SK-N-SH (cell line): ENCODE measurements at regions not wholly inside any gene's neighbourhood (a gene's known extent, or its start where the extent isn't known, plus 50 kb on each side); places are given as distances from the start of the nearest gene placed in this dataset.

Experiments used
- CTCF ChIA-PET: fragments of 300-600, 350-600 bp; formaldehyde crosslinking; extraction: SDS; loops from one replicate; lab custom pipeline; 2021; lab: Yijun Ruan, JAX
- POLR2A ChIA-PET: fragments of 350-600 bp; sonication (Branson Sonifier 250); formaldehyde crosslinking; extraction: SDS; loops from one replicate; lab custom pipeline; 2020; ENCODE audit warnings: antibody characterized with exemption, inconsistent platforms; lab: Yijun Ruan, JAX
- DNase-seq: peaks from one replicate; pipeline ENCODE4 v3.0.0; 2012
- H2AFZ ChIP-seq: fragments of 200-600 bp; sonication (generic); 2 replicates; pipeline ENCODE4 v1.8.1; 2016; ENCODE audit warnings: antibody characterized with exemption, mild to moderate bottlenecking, low read depth
- H3F3A ChIP-seq: fragments of 200-600 bp; sonication (generic); replicated peaks from 2 replicates; pipeline ENCODE3; 2016; ENCODE audit warnings: antibody characterized with exemption, mild to moderate bottlenecking; ENCODE audit not compliant: insufficient read depth
- H3K27ac ChIP-seq, 2 experiments: fragments of 200-500 bp in 1 of 2; fragments of 200-600 bp in 1 of 2; sonication (Bioruptor generic) in 1 of 2; sonication (generic), shearing (Covaris generic) in 1 of 2; 2 replicates each; pipeline versions ENCODE4 v1.5.1 to v1.6.1; 2014 to 2016; ENCODE audit warnings: low read depth in 2 of 2, inconsistent platforms in 1 of 2, low read length in 1 of 2, mild to moderate bottlenecking in 1 of 2, mixed read lengths in 1 of 2
- H3K27me3 ChIP-seq: fragments of 200-600 bp; sonication (generic), shearing (Covaris generic); 2 replicates; pipeline ENCODE4 v1.6.1; 2016; ENCODE audit warnings: mixed run types; ENCODE audit not compliant: insufficient read depth
- H3K36me3 ChIP-seq, 2 experiments: fragments of 200-500 bp in 1 of 2; fragments of 200-600 bp in 1 of 2; sonication (Bioruptor generic) in 1 of 2; sonication (generic) in 1 of 2; replicated peaks in 1 of 2; 2 replicates each; pipeline versions ENCODE3 to v1.5.1; 2014 to 2016; ENCODE audit warnings: low read length in 1 of 2, mild to moderate bottlenecking in 1 of 2; ENCODE audit not compliant: insufficient read depth in 2 of 2, control insufficient read depth in 1 of 2
- H3K4me1 ChIP-seq, 2 experiments: fragments of 200-500 bp in 1 of 2; fragments of 200-600 bp in 1 of 2; sonication (Bioruptor generic) in 1 of 2; sonication (generic), shearing (Covaris generic) in 1 of 2; 2 replicates each; pipeline versions ENCODE4 v1.5.1 to v1.6.1; 2014 to 2016; ENCODE audit warnings: low read depth in 1 of 2, low read length in 1 of 2, mixed run types in 1 of 2; ENCODE audit not compliant: insufficient read depth in 2 of 2, control insufficient read depth in 1 of 2
- H3K4me2 ChIP-seq: fragments of 200-600 bp; sonication (generic), shearing (Covaris generic); 2 replicates; pipeline ENCODE4 v1.6.1; 2017; ENCODE audit warnings: mixed run types
- H3K4me3 ChIP-seq, 2 experiments: fragments of 200-500 bp in 1 of 2; fragments of 200-600 bp in 1 of 2; sonication (Bioruptor generic) in 1 of 2; sonication (generic), shearing (Covaris generic) in 1 of 2; 2 replicates each; pipeline versions ENCODE4 v1.5.1 to v1.8.1; 2014 to 2016; ENCODE audit warnings: low read depth in 2 of 2, inconsistent platforms in 1 of 2, low read length in 1 of 2, mild to moderate bottlenecking in 1 of 2, mixed read lengths in 1 of 2, moderate library complexity in 1 of 2
- H3K79me2 ChIP-seq: fragments of 200-600 bp; sonication (generic); 2 replicates; pipeline ENCODE4 v1.8.1; 2017; ENCODE audit warnings: mild to moderate bottlenecking; ENCODE audit not compliant: insufficient read depth
- H3K9ac ChIP-seq: fragments of 200-600 bp; sonication (generic); 2 replicates; pipeline ENCODE4 v1.6.1; 2017; ENCODE audit warnings: mixed run types
- H3K9me2 ChIP-seq: fragments of 200-600 bp; sonication (generic); 2 replicates; pipeline ENCODE4 v1.6.1; 2017; ENCODE audit warnings: mixed run types
- H3K9me3 ChIP-seq: fragments of 200-600 bp; sonication (generic); 2 replicates; pipeline ENCODE4 v1.6.1; 2017; ENCODE audit warnings: mixed run types, mild to moderate bottlenecking, moderate library complexity
- H4K20me1 ChIP-seq: fragments of 200-600 bp; sonication (generic); 2 replicates; pipeline ENCODE4 v1.6.1; 2017; ENCODE audit warnings: mild to moderate bottlenecking, mixed run types; ENCODE audit not compliant: insufficient read depth
- CHD2 ChIP-seq: fragments of 150-350 bp; IDR thresholded peaks from 2 replicates; pipeline ENCODE4 v1.6.1; 2018; ENCODE audit warnings: low read length; ENCODE audit not compliant: partially characterized antibody
- ELF1 ChIP-seq: IDR thresholded peaks from 2 replicates; pipeline ENCODE4 v1.4.0; 2012
- EP300 ChIP-seq, 2 experiments: IDR thresholded peaks; 2 replicates each; pipeline versions ENCODE4 v1.4.0 to v1.6.1; 2012; ENCODE audit warnings: borderline replicate concordance in 1 of 2, low read depth in 1 of 2, low read length in 1 of 2
- EZH2phosphoT487 ChIP-seq: fragments of 200-600 bp; sonication (generic); IDR thresholded peaks from 2 replicates; pipeline ENCODE4 v1.6.1; 2017; ENCODE audit warnings: low read depth, mixed run types, mild to moderate bottlenecking, antibody characterized with exemption, moderate library complexity, borderline replicate concordance
- FOXJ3 ChIP-seq: sonication (generic); formaldehyde crosslinking; IDR thresholded peaks from 2 replicates; pipeline ENCODE4 v1.5.1; 2020; ENCODE audit warnings: mild to moderate bottlenecking, missing genetic modification reagents
- FOXM1 ChIP-seq: IDR thresholded peaks from 2 replicates; pipeline ENCODE4 v1.4.0; 2012; ENCODE audit warnings: low read depth, mild to moderate bottlenecking
- JUND ChIP-seq: IDR thresholded peaks from 2 replicates; pipeline ENCODE4 v1.4.0; 2012
- MXI1 ChIP-seq: IDR thresholded peaks from 2 replicates; pipeline ENCODE4 v1.6.1; 2012; ENCODE audit warnings: mild to moderate bottlenecking, low read depth, low read length, improper control_type of control experiment
- RAD21 ChIP-seq: IDR thresholded peaks from 2 replicates; pipeline ENCODE4 v1.6.1; 2012; ENCODE audit warnings: mild to moderate bottlenecking, low read length
- RCOR1 ChIP-seq: fragments of 150-350 bp; IDR thresholded peaks from 2 replicates; pipeline ENCODE4 v1.6.1; 2017; ENCODE audit warnings: antibody characterized with exemption, low read length
- RFX5 ChIP-seq: IDR thresholded peaks from 2 replicates; pipeline ENCODE4 v1.6.1; 2012; ENCODE audit warnings: mild to moderate bottlenecking, improper control_type of control experiment, low read length
- TAF1 ChIP-seq: IDR thresholded peaks from 2 replicates; pipeline ENCODE4 v1.6.1; 2012; ENCODE audit warnings: low read depth, mild to moderate bottlenecking, low read length, moderate library complexity, borderline replicate concordance
- TCF12 ChIP-seq: IDR thresholded peaks from 2 replicates; pipeline ENCODE4 v1.4.0; 2012
- USF1 ChIP-seq: IDR thresholded peaks from 2 replicates; pipeline ENCODE4 v1.4.0; 2012; ENCODE audit warnings: low read depth, borderline replicate concordance
- WGBS: methylation state at CpG from one replicate; pipeline ENCODE4 v1.1.6; 2017; ENCODE audit warnings: low lambda C conversion rate; 5-methylcytosine and 5-hydroxymethylcytosine counted together
- TF ChIP-seq, protein P1 (sequence below): IDR thresholded peaks from 2 replicates; pipeline ENCODE4; 2012
- TF ChIP-seq, protein P2 (sequence below): IDR thresholded peaks from 2 replicates; pipeline ENCODE4 v1.6.1; 2012; ENCODE audit warnings: mild to moderate bottlenecking, low read depth, low read length, moderate library complexity
- TF ChIP-seq, protein P3 (sequence below): fragments of 150-350 bp; IDR thresholded peaks from 2 replicates; pipeline ENCODE4 v1.6.1; 2017; ENCODE audit warnings: antibody characterized with exemption, low read length, low read depth, borderline replicate concordance

DNA sequence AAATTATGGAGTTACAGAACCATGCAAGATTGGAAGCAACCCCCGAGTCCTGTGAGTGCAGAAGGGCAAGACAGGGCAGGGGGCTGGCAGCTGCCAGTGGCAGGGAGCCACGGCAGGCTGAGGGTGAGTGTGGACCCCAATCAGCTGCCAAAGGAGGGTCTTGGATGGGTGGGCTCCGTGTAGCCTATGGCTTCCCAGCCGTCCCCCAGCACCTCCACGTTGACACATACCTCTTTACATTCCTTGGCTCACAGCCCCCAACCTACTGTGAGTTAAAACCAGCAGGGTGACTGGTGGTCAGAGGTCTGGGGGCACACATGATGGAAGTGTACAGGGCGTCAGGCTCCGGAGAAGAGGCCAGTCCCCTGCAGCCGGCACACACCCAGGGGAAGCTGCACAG, 60.9 kb upstream of the SALL3 start (continued):
- TF ChIP-seq USF1 (no peak), TCF12 (no peak), RAD21 (no peak), CHD2 (no peak), EZH2phosphoT487 (no peak), JUND (no peak), MXI1 (no peak)
- TF ChIP-seq, all 33 proteins: peak for 0

DNA sequence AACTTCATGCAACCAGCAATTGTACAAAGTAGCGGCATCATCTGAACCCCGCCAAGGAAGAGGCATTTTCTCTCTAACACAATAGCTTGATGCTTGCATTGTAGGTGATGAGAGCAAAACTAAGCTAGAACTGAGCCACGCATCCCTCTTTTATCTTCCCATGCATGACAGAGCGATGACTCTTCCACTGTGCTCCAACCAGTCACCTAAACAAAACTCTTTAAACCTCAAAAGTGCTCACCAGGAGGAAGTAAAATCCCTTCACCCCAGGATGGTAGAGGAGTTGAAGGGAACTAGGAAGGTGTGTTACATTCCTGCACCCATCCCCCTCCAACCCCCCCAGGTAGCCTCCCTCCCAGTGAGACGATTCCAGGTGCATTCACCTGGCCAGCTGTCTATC, 59.7 kb upstream of the SALL3 start:
- POLR2A ChIA-PET = no interaction called here

GRCh38 chr18:78920456-78921138, 59.0 kb upstream of the SALL3 start:
- POLR2A ChIA-PET = no interaction called here
- CTCF ChIA-PET = no interaction called here
- Histone ChIP-seq H3K9me3 (no peaks in the 10 kb centered on the region), H3K4me1 (no peaks in the 10 kb centered on the region), H3K9me2 (no peaks in the 10 kb centered on the region), H2AFZ (no peak overlapping the region), H3K4me3 (no peak overlapping the region), H3K27ac (no peak overlapping the region), H3K9ac (no peak overlapping the region), H4K20me1 (no peaks in the 10 kb centered on the region), H3F3A (no peaks in the 10 kb centered on the region), H3K79me2 (no peaks in the 10 kb centered on the region), H3K27me3 (peaks cover 23% of the 10 kb centered on the region; the same call in 1 of the 2 replicates), H3K36me3 (no peaks in the 10 kb centered on the region), H3K4me2 (no peak overlapping the region)
- TF ChIP-seq, protein P1, sequence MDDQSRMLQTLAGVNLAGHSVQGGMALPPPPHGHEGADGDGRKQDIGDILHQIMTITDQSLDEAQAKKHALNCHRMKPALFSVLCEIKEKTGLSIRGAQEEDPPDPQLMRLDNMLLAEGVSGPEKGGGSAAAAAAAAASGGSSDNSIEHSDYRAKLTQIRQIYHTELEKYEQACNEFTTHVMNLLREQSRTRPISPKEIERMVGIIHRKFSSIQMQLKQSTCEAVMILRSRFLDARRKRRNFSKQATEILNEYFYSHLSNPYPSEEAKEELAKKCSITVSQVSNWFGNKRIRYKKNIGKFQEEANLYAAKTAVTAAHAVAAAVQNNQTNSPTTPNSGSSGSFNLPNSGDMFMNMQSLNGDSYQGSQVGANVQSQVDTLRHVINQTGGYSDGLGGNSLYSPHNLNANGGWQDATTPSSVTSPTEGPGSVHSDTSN = no peak
- no peak for TF ChIP-seq FOXJ3
- TF ChIP-seq EZH2phosphoT487 = no peak
- TF ChIP-seq, protein P2, sequence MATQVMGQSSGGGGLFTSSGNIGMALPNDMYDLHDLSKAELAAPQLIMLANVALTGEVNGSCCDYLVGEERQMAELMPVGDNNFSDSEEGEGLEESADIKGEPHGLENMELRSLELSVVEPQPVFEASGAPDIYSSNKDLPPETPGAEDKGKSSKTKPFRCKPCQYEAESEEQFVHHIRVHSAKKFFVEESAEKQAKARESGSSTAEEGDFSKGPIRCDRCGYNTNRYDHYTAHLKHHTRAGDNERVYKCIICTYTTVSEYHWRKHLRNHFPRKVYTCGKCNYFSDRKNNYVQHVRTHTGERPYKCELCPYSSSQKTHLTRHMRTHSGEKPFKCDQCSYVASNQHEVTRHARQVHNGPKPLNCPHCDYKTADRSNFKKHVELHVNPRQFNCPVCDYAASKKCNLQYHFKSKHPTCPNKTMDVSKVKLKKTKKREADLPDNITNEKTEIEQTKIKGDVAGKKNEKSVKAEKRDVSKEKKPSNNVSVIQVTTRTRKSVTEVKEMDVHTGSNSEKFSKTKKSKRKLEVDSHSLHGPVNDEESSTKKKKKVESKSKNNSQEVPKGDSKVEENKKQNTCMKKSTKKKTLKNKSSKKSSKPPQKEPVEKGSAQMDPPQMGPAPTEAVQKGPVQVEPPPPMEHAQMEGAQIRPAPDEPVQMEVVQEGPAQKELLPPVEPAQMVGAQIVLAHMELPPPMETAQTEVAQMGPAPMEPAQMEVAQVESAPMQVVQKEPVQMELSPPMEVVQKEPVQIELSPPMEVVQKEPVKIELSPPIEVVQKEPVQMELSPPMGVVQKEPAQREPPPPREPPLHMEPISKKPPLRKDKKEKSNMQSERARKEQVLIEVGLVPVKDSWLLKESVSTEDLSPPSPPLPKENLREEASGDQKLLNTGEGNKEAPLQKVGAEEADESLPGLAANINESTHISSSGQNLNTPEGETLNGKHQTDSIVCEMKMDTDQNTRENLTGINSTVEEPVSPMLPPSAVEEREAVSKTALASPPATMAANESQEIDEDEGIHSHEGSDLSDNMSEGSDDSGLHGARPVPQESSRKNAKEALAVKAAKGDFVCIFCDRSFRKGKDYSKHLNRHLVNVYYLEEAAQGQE = no peak
- no peak for TF ChIP-seq ELF1
- TF ChIP-seq, protein P3, sequence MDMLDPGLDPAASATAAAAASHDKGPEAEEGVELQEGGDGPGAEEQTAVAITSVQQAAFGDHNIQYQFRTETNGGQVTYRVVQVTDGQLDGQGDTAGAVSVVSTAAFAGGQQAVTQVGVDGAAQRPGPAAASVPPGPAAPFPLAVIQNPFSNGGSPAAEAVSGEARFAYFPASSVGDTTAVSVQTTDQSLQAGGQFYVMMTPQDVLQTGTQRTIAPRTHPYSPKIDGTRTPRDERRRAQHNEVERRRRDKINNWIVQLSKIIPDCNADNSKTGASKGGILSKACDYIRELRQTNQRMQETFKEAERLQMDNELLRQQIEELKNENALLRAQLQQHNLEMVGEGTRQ = no peak
- TF ChIP-seq JUND = no peak
- TF ChIP-seq RFX5 = no peak
- TF ChIP-seq FOXM1 = no peak
- no peak for TF ChIP-seq RCOR1
- TF ChIP-seq EP300 (IDR thresholded peaks at IDR 0.05; ENCODE audit: borderline replicate concordance in 1 of 2, low read depth in 1 of 2, low read length in 1 of 2) = no peak
- 7% methylated on average over 17 of the region's 17 CpGs for WGBS
- DNase-seq = no peak

More for the DNA sequence above, 59.7 kb upstream of the SALL3 start:
- Histone ChIP-seq H3K4me3 (no peak overlapping the region), H3K79me2 (no peaks in the 10 kb centered on the region), H3K36me3 (no peaks in the 10 kb centered on the region), H3F3A (no peaks in the 10 kb centered on the region), H3K9me3 (no peaks in the 10 kb centered on the region), H3K9me2 (no peaks in the 10 kb centered on the region), H3K9ac (no peak overlapping the region), H3K4me2 (no peak overlapping the region)
- no peak for DNase-seq
- TF ChIP-seq EZH2phosphoT487 = no peak
- no peak for TF ChIP-seq TAF1
- TF ChIP-seq, all 33 proteins: peak for 0
- no peak overlapping the region for H2AFZ ChIP-seq
- 11% methylated on average over 5 of the region's 5 CpGs for WGBS
- H3K27me3 ChIP-seq = peaks cover 23% of the 10 kb centered on the region; the same call in 1 of the 2 replicates
- no peaks in the 10 kb centered on the region for H4K20me1 ChIP-seq
- CTCF ChIA-PET = no interaction called here
- no peak overlapping the region for H3K27ac ChIP-seq
- no peaks in the 10 kb centered on the region for H3K4me1 ChIP-seq
